Upper lobe of left lung (tissue), 4 donors: ENCODE measurements at regions not wholly inside any gene's neighbourhood (a gene's known extent, or its start where the extent isn't known, plus 50 kb on each side); places are given as distances from the start of the nearest gene placed in this dataset.

Source experiments
- CTCF ChIP-seq, 6 experiments: fragments of 450-650 bp in 4 of 6; fragments of 200-600 bp in 2 of 6; sonication (generic) in 2 of 6; IDR thresholded peaks; one replicate each; pipeline ENCODE4 v1.5.1; 2016 to 2019; ENCODE audit warnings: antibody characterized with exemption in 6 of 6
- POLR2A ChIP-seq, 4 donors: fragments of 450-650 bp; IDR thresholded peaks; one replicate each; pipeline ENCODE4 v1.5.1; 2016 to 2017; ENCODE audit warnings: antibody characterized with exemption in 4 of 4, mild to moderate bottlenecking in 2 of 4
- POLR2AphosphoS5 ChIP-seq, 2 donors: sonication (generic); formaldehyde crosslinking; IDR thresholded peaks; one replicate each; pipeline ENCODE4 v1.5.1; 2017; ENCODE audit warnings: antibody characterized with exemption in 2 of 2

GRCh38 chr22:49391436-49391835 is 436.2 kb downstream of the BRD1 start:
- TF ChIP-seq POLR2A (IDR thresholded peaks at IDR 0.05) (no peak), CTCF (IDR thresholded peaks at IDR 0.05) (no peak), POLR2AphosphoS5 (IDR thresholded peaks at IDR 0.05) (no peak)
